ENCODE measurements at regions not wholly inside any gene's neighbourhood (a gene's known extent, or its start where the extent isn't known, plus 50 kb on each side); places are given as distances from the start of the nearest gene placed in this dataset.
A peak's percentile ranks its signal among the peaks of the same experiment; 100 is the strongest.

- no peak overlapping the region for H3K4me3 ChIP-seq (ENCODE audit: low read depth, low read length)
- no peak for DNase-seq (ENCODE audit: low read depth, low spot score)
- TF ChIP-seq CTCF (IDR thresholded peaks at IDR 0.05; ENCODE audit: low read depth, low read length), result no peak
- in situ Hi-C loops (cut with HindIII; ENCODE audit: low sequenced_read_pairs), result no loop called here
These were observed 81.9 kb upstream of the GLIS3 start for GRCh38 chr9:4381744-4382143.

GRCh38 chr9:4380406-4380805 is 80.5 kb upstream of the GLIS3 start:
- in situ Hi-C loops (cut with HindIII; ENCODE audit: low sequenced_read_pairs), result no loop called here
- DNase-seq (ENCODE audit: low read depth, low spot score), result no peak
- TF ChIP-seq CTCF (IDR thresholded peaks at IDR 0.05; ENCODE audit: low read depth, low read length), result no peak
- H3K4me3 ChIP-seq (ENCODE audit: low read depth, low read length), result no peak overlapping the region

- peak; percentile 54 for TF ChIP-seq CTCF (IDR thresholded peaks at IDR 0.05; ENCODE audit: low read depth, low read length)
- in situ Hi-C loops (cut with HindIII; ENCODE audit: low sequenced_read_pairs), result no loop called here
- no peak overlapping the region for H3K4me3 ChIP-seq (ENCODE audit: low read depth, low read length)
- peak; percentile 68 for DNase-seq (ENCODE audit: low read depth, low spot score)
These were observed 75.7 kb upstream of the GLIS3 start for GRCh38 chr9:4375424-4376200.

GRCh38 chr9:4371108-4371507 is 71.2 kb upstream of the GLIS3 start:
- in situ Hi-C loops (cut with HindIII; ENCODE audit: low sequenced_read_pairs), result no loop called here
- DNase-seq (ENCODE audit: low read depth, low spot score), result peak; percentile 93
- no peak overlapping the region for H3K4me3 ChIP-seq (ENCODE audit: low read depth, low read length)
- TF ChIP-seq CTCF (IDR thresholded peaks at IDR 0.05; ENCODE audit: low read depth, low read length), result no peak

GRCh38 chr9:4370501-4370900 is 70.6 kb upstream of the GLIS3 start:
- no peak for DNase-seq (ENCODE audit: low read depth, low spot score)
- H3K4me3 ChIP-seq (ENCODE audit: low read depth, low read length), result no peak overlapping the region
- in situ Hi-C loops (cut with HindIII; ENCODE audit: low sequenced_read_pairs), result no loop called here
- TF ChIP-seq CTCF (IDR thresholded peaks at IDR 0.05; ENCODE audit: low read depth, low read length), result no peak

GRCh38 chr9:4366591-4367330 is 66.9 kb upstream of the GLIS3 start:
- TF ChIP-seq CTCF (IDR thresholded peaks at IDR 0.05; ENCODE audit: low read depth, low read length), result peak; percentile 86
- in situ Hi-C loops (cut with HindIII; ENCODE audit: low sequenced_read_pairs), result no loop called here

More at GRCh38 chr9:4366591-4367330, 66.9 kb upstream of the GLIS3 start:
- H3K4me3 ChIP-seq (ENCODE audit: low read depth, low read length), result no peak overlapping the region
- DNase-seq (ENCODE audit: low read depth, low spot score), result peak; percentile 58

Measured in astrocyte of the spinal cord (primary cell).